ENCODE measurements at regions not wholly inside any gene's neighbourhood (a gene's known extent, or its start where the extent isn't known, plus 50 kb on each side); places are given as distances from the start of the nearest gene placed in this dataset.

- TF ChIP-seq CTCF (IDR thresholded peaks at IDR 0.05; ENCODE audit: poor library complexity): no peak
- TF ChIP-seq EZH2phosphoT487 (IDR thresholded peaks at IDR 0.05; ENCODE audit: low read depth, severe bottlenecking, unreplicated experiment): no peak
These were observed 253.7 kb upstream of the SORCS1 start for GRCh38 chr10:107418085-107418806.
